ENCODE measurements at regions not wholly inside any gene's neighbourhood (a gene's known extent, or its start where the extent isn't known, plus 50 kb on each side); places are given as distances from the start of the nearest gene placed in this dataset.

DNA sequence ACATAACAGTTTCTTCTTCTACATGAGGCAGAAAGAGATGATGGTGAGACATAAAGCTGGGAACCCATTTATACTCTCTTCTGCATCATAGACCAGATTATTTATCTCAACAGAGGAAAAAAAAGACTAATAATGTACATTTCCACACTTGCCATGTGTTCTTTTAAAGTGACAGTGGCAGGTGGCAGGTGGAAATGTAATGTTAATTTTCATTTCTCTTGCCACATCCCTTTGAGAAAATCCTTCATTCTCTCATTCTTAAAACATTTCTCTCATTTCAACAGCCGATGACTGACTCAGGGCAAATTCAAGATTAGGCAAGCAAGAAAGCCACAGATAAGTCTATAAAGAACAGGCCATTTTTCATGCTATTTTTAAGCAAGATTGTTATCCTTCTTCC is 635.6 kb upstream of the SORCS1 start:
- Histone ChIP-seq H2AK5ac (ENCODE audit: insufficient read length, low read length) (no peak overlapping the region), H3K4ac (ENCODE audit: low read depth, low read length) (no peak overlapping the region), H3K27me3 (ENCODE audit: insufficient read depth, low read length) (no peaks in the 10 kb centered on the region), H3K4me1 (ENCODE audit: insufficient read depth, low read length) (no peaks in the 10 kb centered on the region), H3K23me2 (ENCODE audit: insufficient read length, low read depth, low read length, poor library complexity, severe bottlenecking) (no peaks in the 10 kb centered on the region), H2BK20ac (ENCODE audit: low read depth, low read length, poor library complexity, severe bottlenecking) (no peak overlapping the region), H2BK120ac (ENCODE audit: low read depth, low read length, poor library complexity, severe bottlenecking) (no peak overlapping the region), H2BK5ac (ENCODE audit: insufficient read length, low read length) (no peak overlapping the region), H4K5ac (ENCODE audit: insufficient read length, low read depth, low read length) (no peak overlapping the region), H4K8ac (replicated peaks; ENCODE audit: insufficient read length, low read depth, low read length) (no peak overlapping the region), H3K14ac (ENCODE audit: insufficient read depth, low read length) (no peak overlapping the region), H3K56ac (ENCODE audit: insufficient read length, low read depth, low read length) (no peak overlapping the region), H3K9me3 (ENCODE audit: control insufficient read depth, low read depth, low read length) (no peaks in the 10 kb centered on the region), H3K79me1 (ENCODE audit: insufficient read depth, low read depth, low read length, poor library complexity, severe bottlenecking) (no peaks in the 10 kb centered on the region), H2BK15ac (ENCODE audit: low read depth, low read length) (no peak overlapping the region), H3T11ph (ENCODE audit: low read length) (no peak overlapping the region), H3K18ac (ENCODE audit: insufficient read length, low read depth, low read length) (no peak overlapping the region), H4K20me1 (ENCODE audit: control insufficient read depth, insufficient read depth, insufficient read length) (no peaks in the 10 kb centered on the region), H3K9ac (ENCODE audit: extremely low read depth, insufficient read length, low read length) (no peak overlapping the region), H3K23ac (ENCODE audit: insufficient read length, low read depth, low read length) (no peak overlapping the region), H3K79me2 (ENCODE audit: insufficient read depth, low read length) (no peaks in the 10 kb centered on the region), H2BK12ac (ENCODE audit: insufficient read length, low read depth, low read length) (no peak overlapping the region), H2AFZ (ENCODE audit: low read length) (no peak overlapping the region), H4K91ac (ENCODE audit: insufficient read length, low read depth, low read length) (no peak overlapping the region), H3K27ac (ENCODE audit: insufficient read length, low read depth, low read length) (no peak overlapping the region), H3K4me2 (ENCODE audit: insufficient read depth, insufficient read length, low read length) (no peak overlapping the region)
- Mint-ChIP-seq H3K27me3 (ENCODE audit: low read depth) (no peaks in the 10 kb centered on the region), H3K4me3 (no peak overlapping the region), H3K9me3 (no peaks in the 10 kb centered on the region), H3K4me1 (no peaks in the 10 kb centered on the region), H3K27ac (no peak overlapping the region), H3K36me3 (ENCODE audit: insufficient read depth in 1 of 3, low read depth in 3 of 3) (no peaks in the 10 kb centered on the region)
- no peak for DNase-seq
- WGBS (ENCODE audit: extremely low coverage, insufficient read length, low lambda C conversion rate): no CpG with 5 or more reads among the region's 1 CpG
- TF ChIP-seq, protein P1, sequence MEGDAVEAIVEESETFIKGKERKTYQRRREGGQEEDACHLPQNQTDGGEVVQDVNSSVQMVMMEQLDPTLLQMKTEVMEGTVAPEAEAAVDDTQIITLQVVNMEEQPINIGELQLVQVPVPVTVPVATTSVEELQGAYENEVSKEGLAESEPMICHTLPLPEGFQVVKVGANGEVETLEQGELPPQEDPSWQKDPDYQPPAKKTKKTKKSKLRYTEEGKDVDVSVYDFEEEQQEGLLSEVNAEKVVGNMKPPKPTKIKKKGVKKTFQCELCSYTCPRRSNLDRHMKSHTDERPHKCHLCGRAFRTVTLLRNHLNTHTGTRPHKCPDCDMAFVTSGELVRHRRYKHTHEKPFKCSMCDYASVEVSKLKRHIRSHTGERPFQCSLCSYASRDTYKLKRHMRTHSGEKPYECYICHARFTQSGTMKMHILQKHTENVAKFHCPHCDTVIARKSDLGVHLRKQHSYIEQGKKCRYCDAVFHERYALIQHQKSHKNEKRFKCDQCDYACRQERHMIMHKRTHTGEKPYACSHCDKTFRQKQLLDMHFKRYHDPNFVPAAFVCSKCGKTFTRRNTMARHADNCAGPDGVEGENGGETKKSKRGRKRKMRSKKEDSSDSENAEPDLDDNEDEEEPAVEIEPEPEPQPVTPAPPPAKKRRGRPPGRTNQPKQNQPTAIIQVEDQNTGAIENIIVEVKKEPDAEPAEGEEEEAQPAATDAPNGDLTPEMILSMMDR (conservative IDR thresholded peaks at IDR 0.05): no peak

All from H9 (cell line).